Kidney glomerular epithelial cell (primary cell): ENCODE measurements at regions not wholly inside any gene's neighbourhood (a gene's known extent, or its start where the extent isn't known, plus 50 kb on each side); places are given as distances from the start of the nearest gene placed in this dataset.

Source experiments
- DNase-seq: peaks from one replicate; lab custom pipeline; 2025; lab: John Stamatoyannopoulos, UW

DNA sequence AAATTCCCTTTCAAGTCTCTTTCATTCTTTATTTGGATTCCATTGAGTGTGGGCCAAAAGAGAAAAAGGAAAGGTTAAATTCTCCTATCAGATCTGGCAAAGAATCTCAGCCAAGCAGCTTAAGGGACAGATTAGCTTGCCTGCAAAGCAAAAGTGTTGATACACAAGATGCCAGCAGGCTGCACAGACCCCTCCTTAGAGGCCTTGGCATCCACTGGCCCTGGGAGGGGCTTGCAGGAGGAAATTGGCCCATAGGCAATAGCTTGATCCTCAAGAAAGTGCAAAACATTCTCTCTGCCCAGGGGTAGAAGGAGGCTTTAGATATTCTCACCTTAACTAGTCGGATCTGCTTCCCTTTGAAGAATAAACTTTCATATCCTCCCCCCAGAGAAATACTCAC, 300.4 kb upstream of the CPEB2 start:
- DNase-seq = no peak

DNA sequence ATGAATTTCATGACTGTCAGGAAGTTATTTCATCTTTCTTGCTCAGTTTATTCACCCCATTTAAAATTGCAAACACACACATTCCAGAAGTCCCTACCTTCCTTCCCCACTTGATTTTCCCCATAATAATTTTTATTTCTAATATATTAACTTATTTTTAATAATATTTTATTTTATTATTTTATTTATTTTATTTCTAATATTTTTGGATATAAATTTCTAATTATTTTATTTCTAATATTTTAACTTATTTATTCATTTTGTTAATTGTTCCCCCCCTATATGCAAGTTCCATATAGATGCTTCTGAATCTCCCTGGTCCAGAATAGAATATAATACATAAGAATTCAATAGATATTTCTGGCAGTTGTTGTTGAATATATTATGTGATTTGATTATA, 293.7 kb upstream of the CPEB2 start:
- DNase-seq = no peak

DNA sequence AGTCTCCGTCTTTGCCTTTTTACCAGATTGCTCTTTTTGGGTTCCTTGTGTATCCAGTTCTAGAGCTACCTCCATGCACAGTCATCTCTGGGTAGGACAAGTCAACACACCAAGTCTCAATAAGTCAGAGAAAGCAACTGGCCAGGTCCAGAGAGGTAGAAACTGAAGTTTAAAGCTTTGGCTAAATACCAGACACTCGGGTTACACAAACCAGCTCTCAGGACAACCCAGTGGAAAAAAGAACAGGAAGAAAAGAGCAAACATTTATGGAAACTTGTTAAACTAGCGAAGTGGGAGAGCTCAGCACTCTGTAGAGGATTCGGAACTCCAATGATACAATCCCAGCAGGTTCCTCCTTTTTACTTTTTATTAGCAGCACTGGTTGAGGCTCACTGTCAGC, 291.0 kb upstream of the CPEB2 start:
- no peak for DNase-seq

DNA sequence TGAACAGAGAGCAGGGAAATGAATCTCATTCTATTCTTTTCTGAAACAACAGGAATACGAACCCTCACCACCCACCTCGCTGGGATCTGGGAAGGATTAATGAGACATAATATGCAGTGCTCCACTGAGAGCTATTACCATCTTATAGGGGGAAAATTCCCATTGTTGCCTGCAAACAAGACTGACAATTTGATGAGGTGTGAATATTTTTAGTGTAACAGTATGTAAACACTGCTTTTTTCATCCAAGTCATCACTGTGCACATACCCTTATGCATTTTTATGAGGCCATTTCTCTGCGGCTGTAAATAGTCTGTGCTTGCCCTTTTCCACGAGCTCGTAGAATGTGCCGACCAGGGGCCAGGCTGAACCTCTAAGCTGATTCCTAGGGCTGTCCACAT, 285.6 kb upstream of the CPEB2 start:
- no peak for DNase-seq

DNA sequence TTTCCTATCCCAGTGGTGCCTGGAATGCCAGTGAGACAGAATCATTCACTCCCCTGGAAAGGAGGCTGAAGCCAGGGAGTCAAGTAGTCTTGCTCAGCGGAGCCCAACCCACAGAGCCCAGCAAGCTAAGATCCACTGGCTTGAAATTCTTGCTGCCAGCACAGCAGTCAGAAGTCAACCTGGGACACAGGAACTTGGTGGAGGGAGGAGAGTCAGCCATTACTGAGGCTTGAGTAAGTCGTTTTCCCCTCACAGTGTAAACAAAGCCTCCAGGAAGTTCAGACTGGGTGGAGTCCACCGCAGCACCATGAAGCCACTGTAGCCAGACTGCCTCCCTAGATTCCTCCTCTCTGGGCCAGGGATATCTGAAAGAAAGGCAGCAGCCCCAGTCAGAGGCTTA, 283.2 kb upstream of the CPEB2 start:
- peak; percentile 74 for DNase-seq

DNA sequence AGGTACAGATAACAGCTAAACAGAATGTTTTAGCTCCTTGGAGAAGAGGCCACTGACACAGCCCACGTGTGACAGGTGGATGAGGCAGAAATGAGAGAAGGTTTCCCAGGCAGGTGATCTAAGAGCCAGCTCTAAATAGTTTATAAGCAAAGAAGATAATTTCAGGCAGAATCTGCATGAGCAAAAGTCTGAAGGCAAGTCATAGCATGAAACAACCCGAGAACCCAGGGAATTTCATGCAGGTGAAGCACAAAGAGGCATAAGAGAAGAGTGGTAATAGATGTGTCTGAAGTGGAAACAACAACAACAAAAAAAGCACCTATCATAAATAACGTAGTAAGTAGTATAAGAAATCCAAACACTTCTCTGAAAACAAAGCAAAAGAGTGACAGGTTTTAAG, 275.8 kb upstream of the CPEB2 start:
- no peak for DNase-seq

DNA sequence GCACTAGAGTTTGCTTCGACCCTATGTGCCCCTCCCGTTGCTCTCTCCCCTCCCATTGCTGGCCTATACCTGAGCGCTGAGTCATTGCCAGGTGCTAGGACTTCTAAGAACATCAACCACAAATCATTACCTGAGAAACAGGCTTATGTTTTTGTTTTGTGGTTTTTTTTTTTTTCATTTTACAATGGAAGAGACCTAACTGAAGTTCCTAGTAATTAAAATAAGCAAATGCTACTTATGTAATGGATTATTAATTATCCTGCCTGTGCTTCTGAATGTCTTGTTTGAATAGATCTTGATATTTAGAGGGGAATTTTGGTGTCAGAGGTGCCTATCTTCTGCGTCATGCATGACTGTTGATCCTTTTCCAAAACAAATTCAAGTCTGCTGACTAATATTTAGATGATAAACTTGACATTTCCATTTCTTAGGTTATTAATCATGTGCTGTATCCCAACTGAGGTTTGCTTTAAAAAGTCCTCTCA, 275.4 kb upstream of the CPEB2 start:
- DNase-seq = peak; percentile 76

DNA sequence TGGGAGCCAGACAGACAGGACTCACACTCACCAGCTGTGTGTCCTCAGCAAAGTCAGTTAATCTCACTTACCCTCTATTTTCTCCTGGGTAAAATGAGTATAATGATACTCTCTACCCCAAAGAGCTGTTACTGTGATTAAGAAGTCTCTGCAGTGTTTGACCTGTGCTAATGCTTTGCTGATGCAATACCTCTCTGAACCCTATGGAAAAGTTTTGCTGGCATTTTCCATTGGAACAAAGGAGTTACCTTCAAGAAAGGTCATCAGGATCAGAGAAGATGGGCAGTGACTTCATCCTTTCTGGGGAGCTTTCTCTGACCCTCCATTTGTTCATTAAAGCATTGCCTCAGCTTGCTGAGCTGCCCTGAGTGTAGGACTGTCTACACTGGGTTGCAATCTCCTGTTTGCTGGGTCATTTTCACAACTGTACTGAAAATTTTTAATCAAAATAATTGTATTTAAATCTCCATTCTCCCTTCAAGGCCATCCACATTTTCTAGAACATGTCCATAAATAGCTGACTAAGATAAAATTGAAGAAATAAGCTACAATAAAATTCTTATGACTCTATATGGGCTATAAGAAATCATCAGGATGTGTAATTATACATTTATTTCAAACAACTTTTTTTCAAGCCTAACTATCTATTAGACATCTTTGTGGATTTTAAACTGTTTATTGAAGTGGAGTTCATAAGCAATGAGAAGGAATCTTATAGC, 272.8 kb upstream of the CPEB2 start:
- DNase-seq = no peak

DNA sequence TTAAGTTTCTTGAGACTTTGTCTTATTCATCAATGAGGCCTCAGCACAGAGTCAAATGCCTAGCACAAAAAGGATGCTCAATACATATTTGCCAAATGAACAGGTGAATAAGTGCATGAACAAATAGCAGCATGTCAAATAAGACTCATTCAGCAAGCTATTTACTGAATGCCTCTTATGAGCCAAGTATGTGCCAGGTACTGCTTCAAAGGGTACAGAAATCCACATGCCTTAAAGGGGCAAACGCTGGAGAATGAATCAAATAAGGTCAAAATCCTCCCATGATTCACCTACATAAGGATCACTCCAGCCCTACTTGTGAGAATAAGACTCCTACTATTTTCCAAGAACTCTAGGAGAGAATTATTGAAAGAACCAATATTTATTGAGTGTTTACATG, 260.2 kb upstream of the CPEB2 start:
- DNase-seq = no peak

DNA sequence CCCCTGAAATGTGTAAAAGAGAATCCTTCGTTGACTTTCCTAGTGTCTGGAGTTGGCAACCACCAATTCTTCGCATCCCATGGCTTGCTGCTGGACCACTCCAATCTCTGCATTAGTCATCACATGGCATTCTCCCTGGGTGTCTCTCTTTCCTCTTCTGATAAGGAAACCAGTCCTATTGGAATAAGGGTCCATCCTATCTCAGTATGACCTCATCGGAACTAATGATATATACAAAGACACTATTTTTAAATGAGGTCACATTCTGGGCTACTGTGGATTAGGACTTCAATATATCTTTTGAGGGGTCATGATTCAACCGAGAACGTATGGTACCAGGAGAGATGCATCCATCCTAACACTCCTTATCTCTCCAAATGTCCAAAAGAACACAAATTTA, 259.1 kb upstream of the CPEB2 start:
- no peak for DNase-seq

DNA sequence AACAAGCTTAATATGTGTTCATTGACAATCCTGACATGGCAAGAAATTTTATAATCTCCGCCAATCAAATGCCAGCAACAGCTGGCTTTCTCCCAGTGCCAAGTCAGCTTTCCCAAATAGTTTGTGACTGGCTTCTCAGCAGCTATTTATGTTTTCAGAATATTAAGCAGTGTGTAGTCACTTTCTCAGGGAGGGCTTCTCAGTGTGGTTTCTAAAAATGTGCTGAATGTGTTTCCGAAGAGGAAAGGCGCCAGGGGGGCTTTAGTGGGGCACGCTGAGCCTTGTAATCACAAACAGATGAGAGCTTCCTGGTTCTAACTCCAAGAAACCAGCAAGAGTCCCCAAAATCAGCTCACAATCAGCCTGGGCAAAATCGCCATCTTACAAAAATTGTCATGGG, 258.7 kb upstream of the CPEB2 start:
- no peak for DNase-seq

DNA sequence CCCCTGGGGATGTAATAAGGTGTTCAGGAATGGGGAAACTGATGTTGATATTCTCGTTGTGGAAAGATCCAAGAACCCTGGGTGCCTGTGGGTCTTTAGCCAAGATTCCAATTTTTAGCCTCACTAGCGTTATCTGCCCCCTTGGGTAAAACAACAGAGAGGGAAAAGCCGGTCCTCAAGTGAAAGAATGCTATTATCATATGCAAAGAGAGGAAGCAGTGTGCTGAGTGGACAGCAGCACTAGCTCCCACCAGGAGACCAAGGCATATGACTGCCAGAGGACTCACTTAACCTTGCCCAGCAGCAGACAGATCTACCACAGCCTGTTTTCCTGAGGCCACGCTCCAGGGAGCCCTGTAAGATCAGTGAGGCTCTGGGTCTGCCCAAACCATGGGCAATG, 257.9 kb upstream of the CPEB2 start:
- DNase-seq = no peak

DNA sequence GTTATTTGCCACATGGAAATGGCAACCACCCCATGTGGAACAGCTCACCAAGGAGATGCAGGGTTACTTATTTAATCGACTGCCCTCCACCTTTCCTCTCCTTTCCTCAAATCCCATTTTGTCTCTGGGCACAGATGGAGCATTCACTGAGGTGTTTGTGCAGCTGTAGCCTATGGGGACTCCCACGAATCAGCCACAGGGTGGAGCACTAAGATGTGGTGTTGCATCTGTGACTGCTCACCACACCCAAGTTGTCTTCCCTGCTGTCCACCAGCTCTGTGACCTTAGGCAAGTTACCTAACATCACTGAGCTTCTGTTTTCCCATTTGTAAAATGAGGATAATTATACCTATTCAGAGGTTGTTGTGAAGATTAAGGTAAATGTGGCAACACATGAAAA, 252.4 kb upstream of the CPEB2 start:
- DNase-seq = peak; percentile 9

DNA sequence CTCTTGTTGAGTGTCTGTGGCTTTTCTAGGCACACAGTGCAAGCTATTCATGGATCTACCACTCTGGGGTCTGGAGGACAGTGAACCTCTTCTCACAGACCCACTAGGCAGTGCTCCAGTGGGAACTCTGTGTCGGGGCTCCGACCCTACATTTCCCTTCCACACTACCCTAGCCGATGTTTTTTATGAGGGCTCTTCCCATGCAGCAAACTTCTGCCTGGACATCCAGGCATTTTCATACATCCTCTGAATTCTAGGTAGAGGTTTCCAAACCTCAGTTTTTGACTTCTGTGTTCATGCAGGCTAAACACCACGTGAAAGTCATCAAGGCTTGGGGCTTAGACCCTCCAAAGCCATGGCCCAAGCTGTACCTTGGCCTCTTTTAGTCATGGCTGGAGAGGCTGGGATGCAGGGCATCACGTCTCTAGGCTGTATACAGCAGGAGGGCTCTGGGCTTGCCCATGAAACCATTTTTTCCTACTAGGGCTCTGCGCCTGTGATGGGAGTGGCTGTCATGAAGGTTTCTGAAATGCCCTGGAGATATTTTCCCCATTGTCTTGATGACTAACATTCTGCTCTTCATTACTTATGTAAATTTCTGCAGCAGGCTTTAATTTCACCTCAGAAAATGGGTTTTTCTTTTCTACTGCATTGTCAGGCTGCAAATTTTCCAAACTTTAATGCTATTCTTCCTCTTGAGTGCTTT, 249.8 kb upstream of the CPEB2 start:
- no peak for DNase-seq

DNA sequence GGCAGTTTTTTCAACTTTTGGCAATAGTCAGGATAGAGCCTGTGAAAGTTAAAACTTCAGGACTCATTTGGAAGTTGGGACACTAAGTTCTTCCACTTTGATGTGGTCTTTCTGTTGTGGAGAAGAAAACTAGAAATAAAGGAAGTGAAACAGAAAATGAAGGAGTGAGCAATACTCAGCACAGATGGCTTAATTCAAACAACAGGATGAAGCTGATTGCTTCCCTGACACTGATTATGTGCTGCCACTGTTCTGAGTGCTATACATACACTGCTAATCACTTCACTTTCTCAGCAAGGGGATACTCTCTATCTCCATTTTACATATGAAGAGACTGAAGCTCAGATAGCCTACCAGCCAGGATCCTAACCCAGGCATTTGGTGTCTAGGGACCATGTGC, 235.1 kb upstream of the CPEB2 start:
- DNase-seq = no peak

DNA sequence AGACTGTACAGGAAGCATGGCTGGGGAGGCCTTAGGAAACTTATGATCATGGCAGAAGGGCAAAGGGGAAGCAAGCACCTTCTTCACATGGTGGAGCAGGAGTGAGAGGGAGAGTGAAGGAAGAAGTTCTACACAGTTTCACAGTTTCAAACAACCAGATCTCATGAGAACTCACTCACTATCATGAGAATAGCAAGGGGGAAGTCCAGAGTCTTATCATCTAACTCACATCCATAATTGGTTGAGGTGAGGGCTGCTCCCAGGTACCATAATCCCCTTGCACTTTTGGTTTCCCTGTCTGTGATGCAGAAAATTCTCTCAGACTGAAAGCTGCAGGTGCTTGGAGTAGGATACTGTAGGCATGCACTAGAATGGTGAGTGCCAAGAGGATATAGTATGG, 233.8 kb upstream of the CPEB2 start:
- DNase-seq = no peak

DNA sequence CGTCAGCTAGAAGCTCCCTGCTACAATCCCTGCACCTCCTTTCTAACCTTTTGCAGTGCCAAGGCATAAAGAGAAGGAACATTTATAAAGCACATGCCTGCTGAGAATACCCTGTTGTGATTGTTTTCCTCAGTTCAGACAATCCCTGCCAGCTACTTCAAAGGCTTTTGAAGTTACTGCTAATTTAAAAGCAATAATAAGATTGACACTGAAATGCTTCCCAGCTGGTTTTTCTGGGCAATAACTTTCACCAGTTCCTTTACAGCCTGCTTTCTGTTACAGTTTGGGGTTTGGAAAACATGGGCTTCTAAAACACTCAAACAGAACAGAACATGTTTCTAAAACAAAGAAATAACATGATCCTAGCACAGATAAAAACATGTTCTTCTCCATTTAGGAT, 232.3 kb upstream of the CPEB2 start:
- DNase-seq = no peak

DNA sequence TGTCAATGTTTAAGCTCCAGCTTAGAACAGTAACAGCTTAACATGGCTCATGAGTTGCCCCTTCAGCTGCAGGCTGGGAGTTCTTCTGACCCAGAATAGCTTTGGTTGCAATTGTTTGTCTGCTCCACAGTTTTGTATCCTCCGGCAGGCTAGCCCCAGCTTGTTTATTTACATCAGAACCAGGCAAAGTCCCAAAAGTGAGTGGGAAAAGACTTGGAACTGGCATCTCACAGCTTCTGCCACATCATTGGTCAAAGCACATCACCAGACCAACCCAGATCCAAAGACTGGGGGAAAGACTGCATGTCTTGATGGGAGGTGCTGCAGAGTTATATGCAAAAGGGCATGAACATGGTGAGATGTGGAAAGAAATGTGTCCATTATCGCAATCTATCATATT, 231.2 kb upstream of the CPEB2 start:
- DNase-seq = no peak

DNA sequence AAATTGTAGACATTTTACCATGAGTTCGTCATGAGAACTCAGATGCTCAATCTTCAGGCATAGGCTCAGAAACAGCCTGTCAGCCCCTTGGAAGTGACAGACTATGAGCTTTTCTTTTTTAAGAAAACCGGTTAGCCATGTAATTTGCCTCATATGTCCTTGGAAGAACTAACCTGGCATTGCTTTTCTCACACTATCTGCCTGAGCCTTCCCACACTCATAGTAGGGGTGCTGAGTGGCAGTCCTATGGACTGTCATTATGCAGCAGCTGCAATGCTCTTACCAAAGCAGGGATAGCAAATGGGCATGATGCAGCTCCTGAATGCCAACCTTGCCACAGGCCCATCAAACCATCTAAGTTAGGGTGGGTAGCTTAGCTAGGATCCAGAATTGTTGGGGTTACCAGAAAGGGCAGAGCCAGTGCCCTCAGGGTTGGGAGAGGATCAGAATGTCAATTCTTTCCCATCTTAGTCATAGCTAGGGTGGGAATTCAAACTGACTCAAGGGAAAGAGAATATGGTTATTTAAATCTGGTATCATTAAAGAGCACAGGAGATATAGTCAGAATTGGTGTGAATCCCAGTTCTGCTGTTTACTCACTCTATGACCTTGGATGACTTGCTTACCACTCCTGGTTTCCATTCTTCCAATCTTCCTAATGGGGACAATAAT, 230.6 kb upstream of the CPEB2 start:
- DNase-seq = no peak

DNA sequence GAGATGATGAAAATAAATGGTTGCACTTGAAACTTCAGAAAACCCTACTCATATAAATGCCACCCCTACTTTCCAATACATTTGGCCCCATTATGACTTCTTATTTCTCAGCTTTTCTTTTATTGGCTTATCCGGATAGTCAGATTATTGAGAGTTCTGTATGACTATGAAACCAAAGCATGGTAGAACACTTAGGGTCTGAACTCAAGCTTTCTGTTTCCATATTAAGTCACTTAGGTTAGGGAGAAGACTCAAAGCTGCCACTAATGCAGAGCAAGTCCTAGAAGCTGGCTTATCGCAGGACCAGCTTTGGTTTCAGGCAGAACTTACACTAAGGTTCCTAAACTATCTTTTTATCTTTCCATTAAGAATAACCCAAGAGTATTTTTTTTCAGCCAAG, 229.9 kb upstream of the CPEB2 start:
- no peak for DNase-seq

DNA sequence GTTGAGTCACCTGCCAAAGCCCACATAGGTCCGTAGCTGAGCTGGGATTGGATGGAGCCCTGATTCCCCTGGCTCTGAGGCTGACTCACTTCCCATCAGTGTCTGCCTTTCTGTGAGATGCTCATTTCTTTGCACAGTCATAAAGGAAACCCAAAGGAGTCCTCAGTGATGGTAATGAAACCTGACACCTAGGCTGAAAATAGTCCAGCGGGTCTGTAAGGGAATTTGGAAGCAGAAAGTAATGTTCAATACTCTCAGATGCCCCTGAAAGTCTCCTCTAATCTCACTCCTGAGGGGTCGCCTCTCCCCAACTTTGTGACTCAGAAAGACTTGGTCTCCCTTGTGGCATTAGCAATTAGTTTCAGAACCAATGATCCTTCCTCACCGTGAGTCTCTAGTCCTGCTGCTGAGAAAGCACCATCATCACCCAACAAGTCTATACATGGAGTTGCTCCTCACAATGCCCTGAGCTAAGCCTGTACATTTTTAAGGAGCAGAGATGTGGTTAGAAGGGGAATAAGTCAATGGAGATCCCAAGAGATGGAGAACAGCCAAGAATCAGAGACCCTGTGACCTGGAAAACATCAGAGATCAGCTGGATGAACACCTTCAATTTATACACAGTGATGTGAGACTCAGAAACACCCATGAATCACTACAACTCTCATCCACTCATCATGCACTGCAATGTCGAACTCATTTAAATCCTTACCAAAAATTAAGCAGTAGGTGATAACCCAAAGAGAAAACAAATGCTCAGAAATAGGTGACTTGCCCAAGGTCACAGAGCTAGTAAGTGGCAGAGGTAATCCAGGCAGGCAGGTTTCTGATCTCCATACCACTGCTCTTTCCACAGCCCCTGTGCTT, 219.0 kb upstream of the CPEB2 start:
- peak; percentile 26 for DNase-seq

DNA sequence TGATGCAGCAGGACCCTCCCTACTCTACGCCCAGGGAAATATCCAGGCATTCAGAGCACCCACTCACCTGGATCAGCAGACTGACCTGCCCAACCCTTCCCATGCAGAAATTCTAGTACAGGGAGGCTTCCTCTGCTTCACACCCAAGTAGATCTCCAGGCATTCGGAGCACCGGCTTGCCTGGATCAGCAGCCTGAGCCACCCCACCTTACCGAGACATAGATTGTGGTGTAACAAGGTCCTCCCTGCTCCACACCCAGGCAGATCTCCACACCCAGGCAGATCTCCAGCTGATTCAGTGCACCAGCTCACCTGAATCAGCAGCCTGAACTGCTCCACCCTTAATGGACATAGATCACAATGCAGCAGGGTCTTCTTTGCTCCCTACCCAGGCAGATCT, 215.1 kb upstream of the CPEB2 start:
- DNase-seq = no peak
